HEK293 (cell line): ENCODE measurements at regions not wholly inside any gene's neighbourhood (a gene's known extent, or its start where the extent isn't known, plus 50 kb on each side); places are given as distances from the start of the nearest gene placed in this dataset.

Experiments
- PRDM10 ChIP-seq: fragments of 450-650 bp; formaldehyde crosslinking; IDR thresholded peaks from 2 replicates; pipeline ENCODE4 v1.5.1; 2016; ENCODE audit warnings: missing biosample characterization, missing genetic modification characterization
- YY1 ChIP-seq: fragments of 450-650 bp; formaldehyde crosslinking; IDR thresholded peaks from 2 replicates; pipeline ENCODE4 v1.5.1; 2018; ENCODE audit warnings: missing biosample characterization, missing genetic modification characterization
- ZSCAN5A ChIP-seq: fragments of 450-650 bp; formaldehyde crosslinking; IDR thresholded peaks from 2 replicates; pipeline ENCODE4 v1.5.1; 2016; ENCODE audit warnings: missing biosample characterization, missing genetic modification characterization

GRCh38 chr18:25408293-25408692, 56.3 kb upstream of the ZNF521 start (continued):
- no peak for TF ChIP-seq PRDM10 (tag by site-specific recombination)
- TF ChIP-seq YY1 (tag by site-specific recombination), result no peak
- no peak for TF ChIP-seq ZSCAN5A (tag by site-specific recombination)
